Body of pancreas (tissue), 4 donors: ENCODE measurements at regions not wholly inside any gene's neighbourhood (a gene's known extent, or its start where the extent isn't known, plus 50 kb on each side); places are given as distances from the start of the nearest gene placed in this dataset.

Source experiments
- ATAC-seq: fragments of 150-250 bp; one replicate; pipeline ENCODE4 v1.9.1; 2016
- DNase-seq, 4 donors: peaks; one replicate each; pipeline ENCODE4 v3.0.0-alpha.2; 2019
- H3K27ac ChIP-seq, 4 donors: fragments of 200-600 bp; sonication (generic); 1 replicate in 3 of 4; 2 replicates in 1 of 4; pipeline versions ENCODE4 v1.5.1 to v1.6.1; 2016 to 2019; ENCODE audit warnings: mild to moderate bottlenecking in 1 of 4, mixed read lengths in 1 of 4, moderate library complexity in 1 of 4
- H3K27me3 ChIP-seq, 2 donors: fragments of 200-600 bp; sonication (generic); one replicate each; pipeline ENCODE4 v1.6.0; 2016; ENCODE audit warnings: mild to moderate bottlenecking in 1 of 2
- H3K36me3 ChIP-seq, 2 donors: fragments of 200-600 bp; sonication (generic); replicated peaks in 1 of 2; 2 replicates each; pipeline ENCODE4 v1.5.1; 2016; ENCODE audit warnings: low read depth in 2 of 2; ENCODE audit not compliant: insufficient read depth in 1 of 2
- H3K4me1 ChIP-seq: fragments of 200-600 bp; sonication (generic); one replicate; pipeline ENCODE4 v1.6.0; 2016
- H3K4me3 ChIP-seq, 2 donors: fragments of 200-600 bp; sonication (generic); 1 replicate in 1 of 2; 2 replicates in 1 of 2; pipeline ENCODE4 v1.5.1; 2016 to 2019
- H3K9me3 ChIP-seq, 3 donors: fragments of 200-600 bp; sonication (generic); 1 replicate in 2 of 3; 2 replicates in 1 of 3; pipeline ENCODE4 v1.5.1; 2016
- CTCF ChIP-seq, 7 experiments: fragments of 450-650 bp in 4 of 7; fragments of 200-600 bp in 3 of 7; sonication (generic) in 3 of 7; IDR thresholded peaks; one replicate each; pipeline ENCODE4 v1.5.1; 2016 to 2019; ENCODE audit warnings: antibody characterized with exemption in 7 of 7
- POLR2A ChIP-seq, 3 donors: fragments of 450-650 bp; IDR thresholded peaks; one replicate each; pipeline ENCODE4 v1.6.1; 2016; ENCODE audit warnings: antibody characterized with exemption in 3 of 3, mild to moderate bottlenecking in 2 of 3
- WGBS, 2 donors: methylation state at CpG; one replicate each; pipeline ENCODE4 v1.1.5; 2017; 5-methylcytosine and 5-hydroxymethylcytosine counted together
- intact Hi-C: fragments of 100-400 bp; cut with DNase I; formaldehyde crosslinking; loops from one replicate; pipeline ENCODE4 v1.15.1; 2023

DNA sequence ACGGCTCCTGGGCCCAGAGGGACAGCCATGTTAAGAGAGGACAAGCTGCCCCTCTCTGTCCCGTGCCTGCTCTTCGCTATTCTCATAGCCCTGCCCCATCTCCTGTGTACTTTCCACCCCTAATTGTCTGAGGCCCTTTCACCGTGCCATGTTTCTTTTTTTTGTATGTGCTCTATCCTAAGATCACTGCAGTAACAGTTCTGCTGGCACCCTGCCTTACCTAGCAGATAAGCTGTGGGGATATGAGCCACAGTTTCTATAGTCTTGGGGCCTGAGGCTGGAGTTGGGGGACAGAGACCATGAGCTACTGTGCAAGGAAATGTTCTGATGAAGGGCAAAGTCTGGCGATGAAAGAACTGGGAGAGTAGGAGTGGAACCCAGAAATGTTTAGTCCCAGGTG is 269.5 kb upstream of the CITED2 start:
- Histone ChIP-seq H3K27me3 (no peaks in the 10 kb centered on the region), H3K9me3 (no peaks in the 10 kb centered on the region), H3K4me1 (no peaks in the 10 kb centered on the region), H3K27ac (no peak overlapping the region), H3K4me3 (no peak overlapping the region), H3K36me3 (no peaks in the 10 kb centered on the region)
- no peak for TF ChIP-seq CTCF (IDR thresholded peaks at IDR 0.05)
- TF ChIP-seq POLR2A (IDR thresholded peaks at IDR 0.05): no peak
- ATAC-seq (no peak), DNase-seq (no peak)
- 87 to 93% methylated on average over 5 of the region's 5 CpGs for WGBS, 2 donors
- intact Hi-C loops: no loop called here

GRCh38 chr6:139642346-139642745 is 267.9 kb upstream of the CITED2 start:
- intact Hi-C loops: no loop called here
- TF ChIP-seq POLR2A (IDR thresholded peaks at IDR 0.05) (no peak), CTCF (IDR thresholded peaks at IDR 0.05) (no peak)

DNA sequence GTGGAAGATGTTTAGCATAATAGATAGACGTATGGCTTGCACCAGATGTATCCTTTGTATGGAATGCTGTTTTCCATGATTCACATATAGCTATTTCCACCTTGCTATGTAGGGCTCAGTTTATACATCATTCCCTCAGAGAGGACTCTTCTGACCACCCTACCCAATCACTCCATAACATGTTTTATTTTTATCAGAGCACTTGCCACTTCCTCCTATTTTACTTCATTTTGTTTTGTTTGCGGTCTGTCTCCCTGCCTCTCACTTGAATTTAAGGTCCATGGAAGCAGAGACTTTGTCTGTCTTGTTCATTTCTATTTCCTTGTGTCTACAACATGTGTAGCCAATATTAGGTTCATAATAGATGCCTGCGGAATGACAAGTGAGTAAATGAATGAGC is 266.9 kb upstream of the CITED2 start:
- Histone ChIP-seq H3K4me1 (no peaks in the 10 kb centered on the region), H3K9me3 (no peaks in the 10 kb centered on the region), H3K27ac (no peak overlapping the region), H3K27me3 (no peaks in the 10 kb centered on the region), H3K36me3 (no peaks in the 10 kb centered on the region), H3K4me3 (no peak overlapping the region)
- no peak for DNase-seq
- WGBS, 2 donors: 77 to 88% methylated on average over 3 of the region's 3 CpGs
- TF ChIP-seq POLR2A (IDR thresholded peaks at IDR 0.05) (no peak), CTCF (IDR thresholded peaks at IDR 0.05) (no peak)
- intact Hi-C loops: no loop called here
- no peak for ATAC-seq

More at GRCh38 chr6:139642346-139642745, 267.9 kb upstream of the CITED2 start:
- DNase-seq: no peak
- H3K27me3 ChIP-seq: no peaks in the 10 kb centered on the region
- H3K36me3 ChIP-seq: no peaks in the 10 kb centered on the region
- no peaks in the 10 kb centered on the region for H3K9me3 ChIP-seq
- no peak for ATAC-seq
- no peak overlapping the region for H3K4me3 ChIP-seq
- H3K4me1 ChIP-seq: no peaks in the 10 kb centered on the region
- 46 to 61% methylated on average over 2 of the region's 2 CpGs for WGBS, 2 donors
- no peak overlapping the region for H3K27ac ChIP-seq

GRCh38 chr6:139640921-139641320 is 266.5 kb upstream of the CITED2 start:
- WGBS, 2 donors: 61 to 78% methylated on average over 4 of the region's 4 CpGs
- Histone ChIP-seq H3K27ac (no peak overlapping the region), H3K9me3 (no peaks in the 10 kb centered on the region), H3K4me3 (no peak overlapping the region), H3K27me3 (no peaks in the 10 kb centered on the region), H3K36me3 (no peaks in the 10 kb centered on the region), H3K4me1 (no peaks in the 10 kb centered on the region)
- ATAC-seq (no peak), DNase-seq (no peak)
- intact Hi-C loops: no loop called here
- TF ChIP-seq POLR2A (IDR thresholded peaks at IDR 0.05) (no peak), CTCF (IDR thresholded peaks at IDR 0.05) (no peak)

DNA sequence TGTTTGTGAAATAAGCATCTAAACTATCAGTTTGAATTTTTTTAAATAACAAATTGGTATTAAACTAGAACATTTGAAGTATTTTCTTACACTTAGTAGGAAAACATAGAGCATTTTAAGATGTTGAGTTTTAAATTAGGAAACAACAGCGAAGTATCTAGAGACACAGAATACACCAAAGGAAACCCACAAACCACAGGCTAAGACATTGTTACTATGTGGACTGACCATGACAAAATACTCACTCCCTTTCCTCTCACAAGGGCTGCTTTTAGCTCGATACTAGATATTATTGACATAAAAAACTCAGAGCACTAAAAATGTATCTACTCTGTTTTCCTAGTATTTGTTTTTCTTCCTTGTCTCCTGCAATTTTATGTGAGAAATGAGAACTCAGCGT is 266.0 kb upstream of the CITED2 start:
- no peaks in the 10 kb centered on the region for H3K36me3 ChIP-seq
- DNase-seq (no peak), ATAC-seq (no peak)
- no peak overlapping the region for H3K27ac ChIP-seq
- 76 to 86% methylated on average over 3 of the region's 3 CpGs for WGBS, 2 donors
- TF ChIP-seq CTCF (IDR thresholded peaks at IDR 0.05) (no peak), POLR2A (IDR thresholded peaks at IDR 0.05) (no peak)
- H3K4me1 ChIP-seq: no peaks in the 10 kb centered on the region
- no peak overlapping the region for H3K4me3 ChIP-seq
- no peaks in the 10 kb centered on the region for H3K9me3 ChIP-seq
- no peaks in the 10 kb centered on the region for H3K27me3 ChIP-seq
- intact Hi-C loops: no loop called here
